Jurkat, Clone E6-1 (cell line): ENCODE measurements at regions not wholly inside any gene's neighbourhood (a gene's known extent, or its start where the extent isn't known, plus 50 kb on each side); places are given as distances from the start of the nearest gene placed in this dataset.
"Not testable (repeated sequence)": the region's sequence is repeated elsewhere in the genome, so short reads cannot be mapped to it uniquely, and the experiment has no call there.

ENCODE experiments used
- DNase-seq: peaks from one replicate; pipeline ENCODE4 v3.0.0-alpha.2; 2011; ENCODE audit warnings: low read depth, low spot score
- H3K4me3 ChIP-seq: 2 replicates; pipeline ENCODE4 v1.5.1; 2011; ENCODE audit warnings: mild to moderate bottlenecking, low read length, control low read depth, moderate library complexity

DNA sequence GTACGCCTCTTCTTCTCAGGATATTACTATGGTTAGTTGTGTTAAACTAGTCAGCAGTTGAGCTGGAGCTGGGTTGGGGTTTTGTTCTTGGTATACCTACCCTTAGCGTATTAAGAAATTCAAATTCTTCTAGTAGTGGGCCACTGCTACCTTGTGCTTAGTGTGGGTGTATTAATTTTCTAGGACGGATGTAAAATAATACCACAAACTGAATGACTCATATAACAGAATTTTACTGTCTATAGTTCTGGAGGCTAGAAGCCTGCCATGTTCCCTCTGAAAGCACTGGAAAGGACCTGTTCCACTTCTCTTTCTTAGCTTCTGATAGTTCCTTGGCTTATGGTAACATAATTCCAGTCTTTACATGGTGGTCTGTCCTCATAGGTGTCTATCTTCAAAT lies 1274.7 kb downstream of the ADGRL3 start:
- no peak overlapping the region for H3K4me3 ChIP-seq
- no peak for DNase-seq

DNA sequence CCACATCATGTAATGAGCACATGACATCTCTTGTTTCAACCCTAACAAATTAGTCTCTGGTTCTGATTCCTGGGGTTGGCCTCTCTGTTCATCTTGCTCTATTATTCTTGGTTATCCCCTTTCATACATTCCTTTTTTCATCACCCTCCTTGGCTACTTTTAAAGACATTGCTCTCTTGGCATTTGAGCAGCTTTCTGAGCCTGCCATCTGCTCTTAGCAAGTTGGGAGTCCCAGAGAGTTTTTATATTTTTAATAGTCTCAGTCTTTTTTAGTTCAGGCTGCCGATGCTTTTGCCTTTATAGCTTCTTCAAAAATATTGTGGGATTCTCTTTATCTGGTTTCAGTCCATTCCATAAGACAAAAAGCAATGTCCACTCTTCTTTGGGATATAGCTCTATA lies 1270.9 kb downstream of the ADGRL3 start:
- DNase-seq, result no peak
- no peak overlapping the region for H3K4me3 ChIP-seq

DNA sequence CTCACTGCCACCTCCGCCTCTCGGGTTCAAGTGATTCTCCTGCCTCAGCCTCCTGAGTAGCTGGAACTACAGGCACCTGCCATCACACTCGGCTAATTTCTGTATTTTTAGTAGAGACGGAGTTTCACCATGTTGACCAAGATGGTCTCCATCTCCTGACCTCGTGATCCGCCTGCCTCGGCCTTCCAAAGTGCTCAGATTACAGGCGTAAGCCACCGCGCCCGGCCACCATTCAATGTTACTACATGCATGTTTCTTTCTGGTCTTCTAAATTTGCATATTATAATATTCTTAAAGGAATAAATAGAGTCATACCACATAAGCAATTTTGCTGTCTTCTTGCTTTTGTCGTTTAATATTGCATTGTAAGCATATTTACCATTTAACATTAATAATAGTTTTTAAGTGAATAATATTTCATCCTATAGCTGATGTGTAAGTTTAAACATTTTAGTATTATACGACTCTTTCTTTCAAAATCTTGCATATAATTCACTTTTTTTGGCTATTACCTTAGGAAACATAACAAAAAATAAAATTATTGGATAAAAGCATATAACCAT lies 1270.4 kb downstream of the ADGRL3 start:
- no peak for DNase-seq
- no peak overlapping the region for H3K4me3 ChIP-seq

DNA sequence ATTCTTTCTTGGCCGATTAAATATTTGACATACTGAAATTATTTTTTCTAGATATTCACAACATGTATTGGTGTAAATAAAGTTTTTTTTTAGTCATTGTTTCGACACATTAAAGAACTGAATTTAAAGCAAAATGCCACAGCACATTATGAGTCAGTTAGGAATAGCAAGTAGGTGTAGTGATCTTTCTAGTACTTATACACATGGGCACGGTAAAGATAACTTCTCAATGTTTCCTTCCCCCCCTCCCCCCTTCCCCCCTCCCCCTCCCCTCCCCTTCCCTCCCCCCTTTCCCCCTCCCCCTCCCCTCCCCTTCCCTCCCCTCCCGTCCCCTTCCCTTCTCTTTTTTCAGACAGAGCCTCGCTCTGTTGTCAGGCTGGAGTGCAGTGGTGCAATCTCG lies 1269.9 kb downstream of the ADGRL3 start:
- H3K4me3 ChIP-seq, result no peak overlapping the region
- no peak for DNase-seq

DNA sequence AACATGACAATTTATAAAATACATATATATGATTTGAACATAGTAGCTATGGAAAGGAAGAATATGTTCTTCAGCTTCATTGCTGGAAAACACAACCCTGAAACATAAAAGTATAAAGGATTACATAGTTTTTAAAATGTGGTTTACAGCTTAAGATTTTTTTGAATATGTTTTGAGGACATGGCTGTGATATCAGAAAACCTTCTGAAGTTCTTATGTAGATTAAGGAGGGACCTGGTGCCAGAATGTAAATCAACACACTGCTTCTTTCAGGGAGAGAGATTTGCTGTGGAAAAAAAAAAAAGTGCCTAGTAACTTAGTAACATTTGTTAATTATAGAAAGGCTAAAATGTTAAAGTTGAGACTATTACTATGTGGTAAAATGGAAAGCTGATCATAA lies 1261.8 kb downstream of the ADGRL3 start:
- no peak for DNase-seq
- no peak overlapping the region for H3K4me3 ChIP-seq

DNA sequence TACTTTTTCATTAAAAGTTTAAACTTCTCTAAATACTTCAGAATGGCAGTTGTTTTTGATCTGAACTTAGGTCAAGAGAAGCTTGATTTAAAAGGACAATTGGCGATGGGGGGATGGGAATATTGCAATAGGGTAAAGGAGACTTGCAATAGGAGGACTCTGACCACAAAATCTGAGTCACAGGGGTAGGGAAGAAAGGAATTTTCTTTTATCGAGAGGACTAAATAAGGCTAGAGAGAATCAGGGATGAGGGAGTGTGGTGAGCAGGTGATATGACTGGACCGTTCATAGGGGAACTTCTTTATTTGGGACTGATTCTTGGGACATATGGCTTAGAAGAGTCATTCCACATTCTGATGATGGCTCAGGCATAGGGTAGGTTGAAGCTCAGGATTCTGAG lies 1260.2 kb downstream of the ADGRL3 start:
- H3K4me3 ChIP-seq, result no peak overlapping the region
- DNase-seq, result no peak

DNA sequence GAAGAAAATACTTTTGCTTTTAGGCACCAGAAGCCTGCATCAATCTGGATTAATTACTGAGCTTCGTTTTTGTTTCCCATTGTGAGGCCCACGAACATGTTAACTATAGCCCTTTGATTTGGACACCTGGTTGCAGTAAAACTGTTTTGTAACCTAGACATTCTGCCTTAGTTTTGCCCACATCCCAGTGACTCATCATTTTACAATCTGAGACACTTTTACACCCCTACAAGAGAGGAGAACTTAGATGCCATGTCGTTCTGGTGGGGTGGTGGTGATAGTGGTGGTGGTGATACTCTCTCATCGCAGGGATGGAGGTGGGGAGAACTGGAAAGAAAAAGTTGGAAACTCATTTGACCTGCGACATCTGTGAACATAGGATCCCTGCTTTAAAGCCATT lies 1257.2 kb downstream of the ADGRL3 start:
- peak; percentile 1 for DNase-seq
- H3K4me3 ChIP-seq, result no peak overlapping the region

DNA sequence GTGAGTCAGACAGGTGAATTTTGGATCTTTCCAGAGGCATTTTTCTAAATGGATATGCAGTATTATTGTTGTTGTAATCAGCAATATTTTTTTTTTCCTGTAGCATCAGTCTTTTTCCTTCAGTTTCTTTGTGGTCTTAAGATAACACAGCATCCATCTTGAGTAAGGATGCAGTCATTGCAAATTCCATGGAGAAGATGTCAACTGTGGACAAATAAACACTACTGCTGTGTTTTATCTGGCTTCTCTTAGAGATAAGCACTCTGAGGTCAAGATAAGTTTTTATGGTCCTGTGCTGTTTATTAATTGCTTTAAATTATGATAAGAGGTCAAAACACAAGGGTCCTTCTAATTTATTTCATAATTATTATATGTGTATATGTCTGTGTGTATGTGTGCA lies 1255.7 kb downstream of the ADGRL3 start:
- no peak overlapping the region for H3K4me3 ChIP-seq
- no peak for DNase-seq

DNA sequence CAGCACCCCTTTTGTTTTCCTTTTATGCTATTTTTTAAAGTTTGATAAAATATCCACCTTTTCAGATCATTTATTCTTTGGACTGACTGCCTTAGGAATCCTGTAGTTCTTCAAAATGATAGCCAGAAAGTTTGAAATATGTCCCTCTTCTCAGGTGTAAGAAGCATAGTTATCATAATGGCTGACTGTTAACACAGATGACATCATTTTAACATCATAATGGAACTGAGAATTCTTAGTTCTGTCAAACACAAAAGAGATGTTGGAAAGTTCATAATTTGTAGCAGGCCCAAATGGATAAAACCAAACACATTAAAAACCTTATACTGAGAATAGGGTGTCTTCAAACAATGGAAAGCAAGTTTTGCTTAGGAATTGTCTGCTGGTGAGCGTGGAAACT lies 1254.4 kb downstream of the ADGRL3 start:
- no peak for DNase-seq
- no peak overlapping the region for H3K4me3 ChIP-seq

DNA sequence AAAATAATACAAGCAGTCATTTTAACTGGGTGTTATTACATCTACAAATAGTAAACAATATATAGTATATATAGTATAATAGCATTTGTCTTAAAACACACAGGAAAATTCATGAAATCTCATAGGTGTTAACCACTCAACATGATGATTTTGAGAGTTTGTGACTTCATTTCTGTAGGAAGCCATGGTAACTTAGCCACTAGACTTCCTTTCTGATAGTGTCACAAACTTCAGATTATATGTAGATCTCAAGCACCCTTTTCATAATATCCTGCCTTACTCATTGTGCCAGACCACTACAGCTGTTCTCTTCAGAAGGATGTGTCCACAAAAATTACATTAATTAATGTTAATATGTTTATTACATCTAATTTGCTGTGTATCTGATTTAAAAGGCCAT lies 1250.6 kb downstream of the ADGRL3 start:
- DNase-seq, result no peak
- H3K4me3 ChIP-seq, result no peak overlapping the region

DNA sequence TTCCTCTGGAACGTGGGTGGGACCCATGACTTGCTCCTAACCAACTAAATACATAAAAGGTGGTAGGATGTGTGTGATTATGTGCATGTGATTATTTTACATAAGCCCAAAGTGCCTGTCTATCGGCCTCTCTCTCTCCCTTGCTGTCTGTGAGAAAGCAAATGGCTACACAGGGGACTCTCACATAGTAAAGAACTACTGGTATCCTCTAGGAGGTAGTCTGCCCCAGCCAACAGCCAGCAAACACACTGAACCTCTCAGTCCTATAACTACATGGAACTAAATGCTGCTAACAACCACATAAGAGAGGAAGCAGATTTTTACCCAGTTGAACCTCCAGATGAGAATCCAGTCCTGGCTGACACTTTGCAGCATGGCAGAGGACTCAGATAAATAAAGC lies 1249.4 kb downstream of the ADGRL3 start:
- H3K4me3 ChIP-seq, result no peak overlapping the region
- DNase-seq, result no peak

DNA sequence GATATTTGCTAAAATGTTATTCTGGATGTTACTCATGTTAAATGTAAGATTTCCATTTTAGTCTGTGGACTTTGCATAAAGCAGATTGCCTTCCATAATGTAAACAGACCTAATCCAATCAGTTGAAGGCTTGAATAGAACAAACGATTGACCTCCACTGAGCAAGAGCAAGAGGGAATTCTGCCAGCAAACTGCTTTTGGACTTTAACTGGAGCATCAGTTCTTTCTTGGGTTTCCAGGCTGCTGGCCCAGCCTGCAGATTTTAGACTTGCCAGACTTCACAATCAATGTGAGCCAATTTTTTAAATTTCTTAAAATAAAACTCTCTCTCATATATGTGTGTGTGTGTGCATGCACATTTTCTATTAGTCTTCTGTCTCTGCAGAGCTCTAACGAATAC lies 1248.8 kb downstream of the ADGRL3 start:
- H3K4me3 ChIP-seq, result no peak overlapping the region
- no peak for DNase-seq

DNA sequence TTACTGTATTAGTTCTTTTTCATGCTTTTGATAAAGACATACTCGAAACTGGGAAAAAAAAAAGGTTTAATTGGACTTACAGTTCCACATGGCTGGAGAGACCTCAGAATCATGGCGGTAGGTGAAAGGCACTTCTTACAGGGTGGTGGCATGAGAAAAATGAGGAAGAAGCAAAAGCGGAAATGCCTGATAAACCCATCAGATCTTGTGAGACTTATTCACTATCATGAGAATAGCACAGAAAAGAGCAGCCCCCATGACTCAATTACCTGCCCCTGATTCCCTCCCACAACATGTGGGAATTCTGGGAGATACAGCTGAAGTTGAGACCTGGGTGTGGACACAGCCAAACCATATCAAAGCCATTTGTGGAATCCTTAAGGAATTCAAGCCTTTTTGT lies 1238.9 kb downstream of the ADGRL3 start:
- H3K4me3 ChIP-seq, result no peak overlapping the region
- no peak for DNase-seq

DNA sequence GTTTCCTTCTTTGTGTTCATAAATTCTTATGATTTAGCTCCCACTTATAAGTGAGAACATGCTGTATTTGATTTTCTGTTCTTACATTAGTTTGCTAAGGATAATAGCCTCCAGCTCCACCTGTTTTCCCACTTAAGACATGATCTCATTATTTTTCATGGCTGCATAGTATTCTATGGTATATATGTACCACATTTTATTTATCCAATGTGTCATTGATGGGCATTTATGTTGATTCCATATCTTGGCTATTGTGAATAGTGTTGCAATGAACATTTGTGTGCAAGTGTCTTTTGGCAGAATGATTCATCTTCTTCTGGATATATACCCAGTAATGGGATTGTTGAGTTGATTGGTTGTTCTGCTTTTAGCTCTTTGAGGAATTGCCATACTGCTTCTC lies 1234.8 kb downstream of the ADGRL3 start:
- DNase-seq, result no peak
- H3K4me3 ChIP-seq, result no peak overlapping the region

DNA sequence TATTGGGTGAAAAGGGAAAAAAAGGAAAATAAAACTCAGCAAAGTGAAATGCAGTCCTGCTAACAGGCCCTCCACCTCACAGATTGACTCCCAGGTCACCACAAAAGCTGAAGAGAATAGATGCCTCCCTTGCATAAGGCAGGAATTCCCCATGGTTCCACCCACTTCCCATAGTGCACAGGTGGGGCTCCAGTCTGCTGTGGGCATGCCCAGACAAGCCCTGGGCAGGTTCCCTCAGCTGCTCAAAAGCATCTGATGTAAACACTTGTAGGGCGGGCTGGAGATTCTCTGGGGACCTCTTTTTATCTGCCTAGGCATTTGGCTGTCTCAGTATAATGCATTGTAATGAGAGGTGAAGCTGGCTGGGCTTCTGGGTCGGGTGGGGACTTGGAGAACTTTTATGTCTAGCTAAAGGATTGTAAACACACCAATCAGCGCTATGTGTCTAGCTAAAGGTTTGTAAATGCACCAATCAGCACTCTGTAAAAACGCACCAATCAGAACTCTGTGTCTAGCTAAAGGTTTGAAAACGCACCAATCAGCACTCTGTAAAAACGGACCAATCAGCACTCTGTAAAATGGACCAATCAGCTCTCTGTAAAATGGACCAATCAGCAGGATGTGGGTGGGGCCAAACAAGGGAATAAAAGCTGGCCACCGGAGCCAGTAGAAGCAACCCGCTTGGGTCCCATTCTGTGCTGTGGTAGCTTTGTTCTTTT lies 1231.5 kb downstream of the ADGRL3 start:
- DNase-seq, H3K4me3 ChIP-seq: not testable (repeated sequence)

DNA sequence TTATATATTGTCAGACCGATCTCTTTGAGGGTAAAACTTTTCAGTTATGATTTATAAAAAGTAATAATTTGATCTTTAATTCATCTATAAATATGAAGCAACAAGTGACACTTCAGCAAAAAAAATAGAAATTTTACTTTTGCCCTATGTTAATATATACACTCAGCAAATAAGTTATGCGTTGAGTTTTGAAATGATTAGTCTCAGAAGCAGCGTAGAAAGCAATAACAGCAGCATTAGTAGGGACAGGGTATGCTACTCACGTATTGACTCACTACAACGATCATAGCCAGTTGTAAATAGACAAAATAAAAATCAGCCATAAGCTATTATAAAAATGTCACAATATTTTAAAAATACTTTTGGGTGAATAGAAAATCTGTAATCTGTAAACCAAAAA lies 1229.2 kb downstream of the ADGRL3 start:
- H3K4me3 ChIP-seq, result no peak overlapping the region
- DNase-seq, result no peak

DNA sequence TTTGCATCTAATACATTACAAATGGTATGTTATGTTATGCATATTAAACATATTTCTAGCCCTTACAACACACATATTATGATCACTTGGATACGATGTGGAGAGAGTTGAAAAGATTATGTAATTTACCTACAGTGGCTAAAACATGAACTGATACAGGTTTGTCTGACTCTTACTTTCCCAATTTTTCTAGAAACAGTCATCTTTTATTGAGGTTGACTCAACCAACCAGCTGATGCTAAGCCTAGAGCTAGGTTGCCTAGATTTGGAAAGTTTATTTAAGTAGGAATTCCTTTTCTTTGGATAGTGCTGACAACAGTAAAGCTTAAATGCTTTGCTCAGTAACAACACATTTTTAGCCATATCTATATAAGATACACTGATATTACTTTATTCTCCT lies 1215.1 kb downstream of the ADGRL3 start:
- no peak overlapping the region for H3K4me3 ChIP-seq
- no peak for DNase-seq

DNA sequence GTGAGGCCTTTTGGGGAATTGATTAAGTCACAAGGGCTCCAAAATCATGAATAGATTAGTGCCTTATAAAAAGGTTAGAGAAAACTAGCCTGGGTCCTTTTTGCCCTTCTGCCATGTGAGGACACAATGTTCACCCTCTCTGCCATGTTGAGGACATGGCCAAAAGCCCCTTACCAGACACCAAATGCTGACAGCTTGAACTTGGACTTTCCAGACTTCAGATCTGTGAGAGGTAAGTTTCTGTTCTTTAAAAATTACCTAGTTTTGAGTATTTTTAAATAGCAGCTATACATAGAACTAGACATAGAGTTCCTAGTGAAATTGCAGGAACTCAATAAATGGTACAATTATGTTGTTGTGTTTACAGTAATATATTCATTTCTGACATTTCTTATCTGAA lies 1214.4 kb downstream of the ADGRL3 start:
- H3K4me3 ChIP-seq, result no peak overlapping the region
- DNase-seq, result no peak

DNA sequence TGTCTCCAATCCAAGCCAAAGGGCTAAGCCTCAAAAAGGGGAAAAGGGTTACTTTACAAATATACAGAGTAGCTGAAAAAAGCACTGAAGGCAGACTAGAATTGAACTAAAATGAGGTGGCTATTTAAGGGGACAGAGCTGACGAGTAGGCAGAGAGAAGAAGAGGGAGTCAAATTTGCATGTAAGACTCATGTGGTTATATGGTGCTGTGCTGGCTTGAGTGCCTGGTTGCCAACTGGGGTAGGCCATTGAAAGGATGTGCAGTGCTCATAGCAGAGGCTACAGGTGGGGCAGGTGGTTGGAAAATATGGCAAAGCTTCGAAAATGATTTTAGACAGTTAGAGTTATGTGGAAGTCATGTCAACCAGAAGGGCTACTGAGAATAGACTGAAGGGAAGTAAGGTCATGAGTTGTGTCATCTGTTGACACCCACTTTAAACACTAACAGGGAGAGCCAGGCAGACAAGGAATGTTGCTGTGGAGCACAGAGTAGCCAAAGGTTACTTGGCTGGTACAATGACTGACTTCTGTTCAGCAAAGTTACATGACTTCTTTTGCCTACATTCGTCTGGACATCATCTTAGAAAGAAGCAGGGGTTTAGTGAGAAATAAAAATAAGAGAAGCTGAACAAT lies 1210.4 kb downstream of the ADGRL3 start:
- DNase-seq, result no peak
- H3K4me3 ChIP-seq, result no peak overlapping the region

DNA sequence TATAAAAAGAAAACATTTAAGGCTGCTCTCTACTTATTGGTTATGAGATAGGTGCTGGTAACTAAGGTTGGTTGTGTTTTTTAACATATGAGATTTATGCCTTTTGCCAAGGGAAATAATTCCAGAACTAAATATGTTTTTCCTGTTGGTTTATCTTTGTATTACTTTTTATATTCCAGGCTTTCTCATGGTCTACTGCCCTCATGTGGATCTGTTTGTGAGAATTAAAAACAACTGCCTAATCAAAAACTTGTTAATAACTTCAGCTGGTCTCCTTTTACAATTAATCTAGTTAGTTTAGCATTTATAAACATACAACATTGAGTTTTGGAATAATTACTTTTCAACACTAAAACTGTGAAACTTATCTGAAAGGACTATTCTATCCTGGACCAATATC lies 1208.3 kb downstream of the ADGRL3 start:
- H3K4me3 ChIP-seq, result no peak overlapping the region
- no peak for DNase-seq

DNA sequence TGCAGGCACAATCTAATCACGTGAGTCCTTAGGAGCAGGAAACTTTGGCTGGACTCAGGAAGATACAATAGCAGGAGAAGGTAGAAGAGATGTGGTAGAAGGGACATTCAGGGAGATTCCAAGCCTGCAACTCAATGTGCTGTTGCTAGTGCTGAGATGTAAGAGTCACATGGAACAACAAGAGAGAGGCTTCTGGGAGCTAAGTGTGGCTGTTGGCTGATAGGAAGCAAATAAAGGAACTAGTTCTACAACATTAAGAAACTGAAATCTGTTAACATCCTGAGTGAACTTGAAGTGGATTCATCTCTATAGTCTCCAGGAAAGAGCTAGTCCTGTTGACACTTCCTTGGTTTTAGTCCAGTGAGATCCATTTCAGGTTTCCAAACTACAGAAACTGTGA lies 1207.4 kb downstream of the ADGRL3 start:
- no peak overlapping the region for H3K4me3 ChIP-seq
- no peak for DNase-seq
